HCT116 (cell line): ENCODE measurements at regions not wholly inside any gene's neighbourhood (a gene's known extent, or its start where the extent isn't known, plus 50 kb on each side); places are given as distances from the start of the nearest gene placed in this dataset.

ENCODE experiments used
- ATAC-seq: fragments of 200-7000 bp; cut with Tn5 transposase; 2 replicates; pipeline ENCODE4 v1.9.1; 2020; ENCODE audit warnings: mild to moderate bottlenecking, moderate library complexity
- BruUV-seq: library from RNA; stranded (reverse); fragments of 400-500 nt; replicated peaks from 2 replicates; lab custom pipeline; 2021; lab: Mats Ljungman, UMichigan
- CTCF ChIA-PET: fragments of 300-600 bp; sonication (Branson Sonifier 250); formaldehyde crosslinking; loops from one replicate; lab custom pipeline; 2021; ENCODE audit warnings: antibody characterized with exemption; lab: Charles Lee
- POLR2A ChIA-PET: fragments of 300-600, 350-600 bp; sonication (Branson Sonifier 250); formaldehyde crosslinking; loops from one replicate; lab custom pipeline; 2021; ENCODE audit warnings: antibody characterized with exemption; lab: Charles Lee
- RAD21 ChIA-PET, 2 experiments: fragments of 300-600 bp; sonication (Branson Sonifier 250); formaldehyde crosslinking; loops; one replicate each; lab custom pipeline; 2023; ENCODE audit warnings: low total read pairs in 2 of 2; ENCODE audit not compliant: uncharacterized antibody in 2 of 2, unreplicated experiment in 2 of 2, low non-redundant PET in 1 of 2; lab: Charles Lee
- DNase-seq: peaks from one replicate; pipeline ENCODE4 v3.0.0-alpha.2; 2010; ENCODE audit warnings: low read depth, low spot score
- H2AFZ ChIP-seq: fragments of 200-600 bp; shearing (Covaris generic), sonication (generic); 2 replicates; pipeline ENCODE4 v1.6.1; 2017; ENCODE audit warnings: low read depth, mixed run types, mixed read lengths, antibody characterized with exemption, low read length; ENCODE audit not compliant: poor library complexity, severe bottlenecking
- H3K27ac ChIP-seq: 2 replicates; pipeline ENCODE4 v1.5.1; 2012; ENCODE audit warnings: low read depth, low read length
- H3K27me3 ChIP-seq: fragments of 200-600 bp; sonication (generic); 2 replicates; pipeline ENCODE4 v1.6.1; 2016; ENCODE audit warnings: mixed run types, low read length, mixed read lengths; ENCODE audit not compliant: insufficient read depth
- H3K36me3 ChIP-seq, 2 experiments: fragments of 200-500 bp in 1 of 2; fragments of 200-600 bp in 1 of 2; sonication (Bioruptor generic) in 1 of 2; sonication (generic) in 1 of 2; 2 replicates each; pipeline versions ENCODE4 v1.5.1 to v1.6.1; 2014 to 2016; ENCODE audit warnings: low read length in 2 of 2, inconsistent platforms in 1 of 2, mixed read lengths in 1 of 2, mixed run types in 1 of 2; ENCODE audit not compliant: insufficient read depth in 2 of 2, control insufficient read depth in 1 of 2
- H3K4me1 ChIP-seq, 2 experiments: fragments of 200-600 bp in 1 of 2; sonication (generic) in 1 of 2; 2 replicates each; pipeline versions ENCODE4 v1.5.1 to v1.6.1; 2012 to 2017; ENCODE audit warnings: low read length in 2 of 2, inconsistent platforms in 1 of 2, mild to moderate bottlenecking in 1 of 2, mixed read lengths in 1 of 2, mixed run types in 1 of 2, moderate library complexity in 1 of 2; ENCODE audit not compliant: insufficient read depth in 2 of 2, control insufficient read depth in 1 of 2
- H3K4me2 ChIP-seq: fragments of 200-600 bp; sonication (generic); 2 replicates; pipeline ENCODE4 v1.6.1; 2017; ENCODE audit warnings: mixed run types, low read length, mixed read lengths
- H3K4me3 ChIP-seq, 2 experiments: fragments of 200-600 bp in 1 of 2; sonication (generic) in 1 of 2; replicated peaks in 1 of 2; 2 replicates each; pipeline ENCODE4 v1.5.1; 2011 to 2016; ENCODE audit warnings: low read length in 2 of 2, control low read depth in 1 of 2, low read depth in 1 of 2, mild to moderate bottlenecking in 1 of 2, mixed read lengths in 1 of 2, mixed run types in 1 of 2
- H3K79me2 ChIP-seq: fragments of 200-600 bp; sonication (generic); 2 replicates; pipeline ENCODE4 v1.6.1; 2017; ENCODE audit warnings: mild to moderate bottlenecking, mixed run types, low read length, moderate library complexity, mixed read lengths; ENCODE audit not compliant: insufficient read depth
- H3K9ac ChIP-seq: fragments of 200-600 bp; sonication (generic); 2 replicates; pipeline ENCODE4 v1.6.1; 2016; ENCODE audit warnings: low read length, mixed read lengths
- H3K9me2 ChIP-seq: fragments of 200-600 bp; sonication (generic), shearing (Covaris generic); 2 replicates; pipeline ENCODE4 v1.6.1; 2017; ENCODE audit warnings: mixed run types, mild to moderate bottlenecking, moderate library complexity; ENCODE audit not compliant: insufficient read depth
- H3K9me3 ChIP-seq, 2 experiments: fragments of 200-500 bp in 1 of 2; fragments of 200-600 bp in 1 of 2; sonication (Bioruptor generic) in 1 of 2; sonication (generic) in 1 of 2; 2 replicates each; pipeline ENCODE4 v1.6.1; 2014 to 2017; ENCODE audit warnings: low read length in 2 of 2, mixed read lengths in 2 of 2, inconsistent platforms in 1 of 2, low read depth in 1 of 2, mild to moderate bottlenecking in 1 of 2, mixed run types in 1 of 2, moderate library complexity in 1 of 2; ENCODE audit not compliant: control insufficient read depth in 1 of 2, insufficient read depth in 1 of 2
- H4K20me1 ChIP-seq: fragments of 200-600 bp; sonication (generic), shearing (Covaris generic); 2 replicates; pipeline ENCODE4 v1.6.1; 2017; ENCODE audit warnings: mixed run types, mild to moderate bottlenecking, moderate library complexity; ENCODE audit not compliant: insufficient read depth
- ATF3 ChIP-seq: IDR thresholded peaks from 2 replicates; pipeline ENCODE4 v1.6.1; 2012
- CBX3 ChIP-seq: IDR thresholded peaks from 2 replicates; pipeline ENCODE4 v1.6.1; 2012; ENCODE audit warnings: low read depth
- EGR1 ChIP-seq: IDR thresholded peaks from 2 replicates; pipeline ENCODE4 v1.6.1; 2012; ENCODE audit warnings: low read depth
- ELF1 ChIP-seq: IDR thresholded peaks from 2 replicates; pipeline ENCODE4 v1.6.1; 2012; ENCODE audit warnings: low read depth, borderline replicate concordance
- EZH2phosphoT487 ChIP-seq: fragments of 200-600 bp; IDR thresholded peaks from 2 replicates; pipeline ENCODE4 v1.6.1; 2018; ENCODE audit warnings: antibody characterized with exemption, borderline replicate concordance
- FOSL1 ChIP-seq: IDR thresholded peaks from 2 replicates; pipeline ENCODE4 v1.6.1; 2012; ENCODE audit warnings: low read depth
- JUND ChIP-seq: IDR thresholded peaks from 2 replicates; pipeline ENCODE4 v1.6.1; 2012
- POLR2A ChIP-seq: IDR thresholded peaks from 2 replicates; pipeline ENCODE4 v1.7.0; 2011; ENCODE audit warnings: borderline replicate concordance; ENCODE audit not compliant: insufficient read depth, insufficient read length; ENCODE audit errors: extremely low read depth
- POLR2AphosphoS5 ChIP-seq: IDR thresholded peaks from 2 replicates; pipeline ENCODE4 v1.6.1; 2011; ENCODE audit warnings: mild to moderate bottlenecking, low read depth, low read length, moderate library complexity
- SP1 ChIP-seq: IDR thresholded peaks from 2 replicates; pipeline ENCODE4 v1.6.1; 2012; ENCODE audit warnings: low read depth
- SRF ChIP-seq: IDR thresholded peaks from 2 replicates; pipeline ENCODE4 v1.6.1; 2012; ENCODE audit warnings: low read depth
- YY1 ChIP-seq: IDR thresholded peaks from 2 replicates; pipeline ENCODE4 v1.6.1; 2011; ENCODE audit warnings: low read length, low read depth, moderate library complexity, mild to moderate bottlenecking; ENCODE audit not compliant: insufficient replicate concordance; ENCODE audit errors: extremely low read depth
- ZBTB33 ChIP-seq: IDR thresholded peaks from 2 replicates; pipeline ENCODE4 v1.6.1; 2011; ENCODE audit warnings: mild to moderate bottlenecking, low read length, moderate library complexity; ENCODE audit not compliant: insufficient replicate concordance; ENCODE audit errors: extremely low read depth
- ZNF274 ChIP-seq: fragments of 200-500 bp; sonication (Bioruptor generic); IDR thresholded peaks from 2 replicates; pipeline ENCODE4 v1.6.1; 2014; ENCODE audit warnings: mild to moderate bottlenecking, low read depth, low read length, inconsistent platforms
- intact Hi-C: fragments of 100-400 bp; cut with micrococcal nuclease; formaldehyde crosslinking; loops from 2 replicates; pipeline ENCODE4 v1.10.0; 2022
- TF ChIP-seq, protein P1 (sequence below), 3 experiments: fragments of 200-600 bp in 1 of 3; sonication (generic) in 1 of 3; IDR thresholded peaks in 2 of 3; conservative IDR thresholded peaks in 1 of 3; 2 replicates each; pipeline ENCODE4 v1.5.1; 2012 to 2017; ENCODE audit warnings: low read depth in 2 of 3, low read length in 2 of 3, antibody characterized with exemption in 1 of 3, borderline replicate concordance in 1 of 3, control low read depth in 1 of 3, mild to moderate bottlenecking in 1 of 3, mixed read lengths in 1 of 3, mixed run types in 1 of 3, moderate library complexity in 1 of 3; ENCODE audit not compliant: insufficient read depth in 1 of 3

- no peak for TF ChIP-seq ATF3
- TF ChIP-seq YY1 = no peak
- TF ChIP-seq ZNF274 = no peak
- no peak for TF ChIP-seq ELF1
- no peak for TF ChIP-seq EZH2phosphoT487
Observed at GRCh38 chr18:14921031-14921430, 173.1 kb downstream of the ANKRD30B start (continued).

DNA sequence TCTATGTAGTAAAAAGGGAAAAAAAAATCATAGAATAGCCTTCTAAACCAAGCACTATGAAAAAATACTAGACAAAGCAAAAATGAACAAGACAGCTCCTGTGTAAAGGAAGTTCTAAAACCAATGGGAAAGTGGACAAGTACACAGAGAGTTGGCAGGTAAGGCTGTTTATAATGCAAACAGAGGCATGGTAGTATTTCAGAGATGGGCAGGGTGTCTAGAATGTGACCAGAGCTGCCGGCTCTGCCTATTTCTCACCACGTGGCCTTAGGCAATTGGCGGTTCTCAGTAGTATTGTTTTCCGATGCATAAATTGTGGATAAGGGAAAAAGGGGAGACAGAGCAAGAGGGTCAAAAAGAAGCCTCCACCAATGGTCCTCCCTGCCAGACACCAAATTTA is 173.6 kb downstream of the ANKRD30B start:
- H3K9me2 ChIP-seq = no peaks in the 10 kb centered on the region
- no peaks in the 10 kb centered on the region for H3K36me3 ChIP-seq
- no peak for DNase-seq
- RAD21 ChIA-PET = no interaction called here
- H3K9ac ChIP-seq = no peak overlapping the region
- no peak overlapping the region for H3K27ac ChIP-seq
- TF ChIP-seq EGR1 (no peak), POLR2AphosphoS5 (no peak)
- TF ChIP-seq, all 23 proteins: peak for 0
- Histone ChIP-seq H2AFZ (no peak overlapping the region), H3K4me1 (no peaks in the 10 kb centered on the region), H3K9me3 (peaks cover 14 to 40% of the 10 kb centered on the region in 2 experiments; a peak in 2 of 4 replicates), H3K79me2 (no peaks in the 10 kb centered on the region), H3K4me2 (no peak overlapping the region), H4K20me1 (no peaks in the 10 kb centered on the region), H3K4me3 (no peak overlapping the region), H3K27me3 (no peaks in the 10 kb centered on the region)
- ChIA-PET CTCF (no interaction called here), POLR2A (no interaction called here)
- intact Hi-C loops = no loop called here
- ATAC-seq = no peak
- BruUV-seq = no TSS peak

- intact Hi-C loops = no loop called here
- no peak for ATAC-seq
- Histone ChIP-seq H3K9ac (no peak overlapping the region), H3K36me3 (no peaks in the 10 kb centered on the region), H4K20me1 (no peaks in the 10 kb centered on the region), H3K27ac (no peak overlapping the region), H3K79me2 (no peaks in the 10 kb centered on the region), H3K4me2 (no peak overlapping the region), H2AFZ (no peak overlapping the region), H3K4me1 (no peaks in the 10 kb centered on the region), H3K9me2 (no peaks in the 10 kb centered on the region), H3K27me3 (no peaks in the 10 kb centered on the region), H3K4me3 (no peak overlapping the region), H3K9me3 (peaks cover 14 to 40% of the 10 kb centered on the region in 2 experiments; a peak in 2 of 4 replicates)
- no TSS peak for BruUV-seq
- DNase-seq = no peak
- RAD21 ChIA-PET = no interaction called here
- POLR2A ChIA-PET = no interaction called here
- CTCF ChIA-PET = no interaction called here
- TF ChIP-seq, protein P1, sequence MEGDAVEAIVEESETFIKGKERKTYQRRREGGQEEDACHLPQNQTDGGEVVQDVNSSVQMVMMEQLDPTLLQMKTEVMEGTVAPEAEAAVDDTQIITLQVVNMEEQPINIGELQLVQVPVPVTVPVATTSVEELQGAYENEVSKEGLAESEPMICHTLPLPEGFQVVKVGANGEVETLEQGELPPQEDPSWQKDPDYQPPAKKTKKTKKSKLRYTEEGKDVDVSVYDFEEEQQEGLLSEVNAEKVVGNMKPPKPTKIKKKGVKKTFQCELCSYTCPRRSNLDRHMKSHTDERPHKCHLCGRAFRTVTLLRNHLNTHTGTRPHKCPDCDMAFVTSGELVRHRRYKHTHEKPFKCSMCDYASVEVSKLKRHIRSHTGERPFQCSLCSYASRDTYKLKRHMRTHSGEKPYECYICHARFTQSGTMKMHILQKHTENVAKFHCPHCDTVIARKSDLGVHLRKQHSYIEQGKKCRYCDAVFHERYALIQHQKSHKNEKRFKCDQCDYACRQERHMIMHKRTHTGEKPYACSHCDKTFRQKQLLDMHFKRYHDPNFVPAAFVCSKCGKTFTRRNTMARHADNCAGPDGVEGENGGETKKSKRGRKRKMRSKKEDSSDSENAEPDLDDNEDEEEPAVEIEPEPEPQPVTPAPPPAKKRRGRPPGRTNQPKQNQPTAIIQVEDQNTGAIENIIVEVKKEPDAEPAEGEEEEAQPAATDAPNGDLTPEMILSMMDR (IDR thresholded peaks at IDR 0.05 in 2 of 3, conservative IDR thresholded peaks at IDR 0.05 in 1 of 3; ENCODE audit: borderline replicate concordance in 1 of 3, insufficient read depth in 1 of 3, low read depth in 2 of 3, low read length in 2 of 3) = no peak
- TF ChIP-seq EZH2phosphoT487 (no peak), ELF1 (no peak), SRF (no peak), ZNF274 (no peak), JUND (no peak), CBX3 (no peak), ATF3 (no peak), EGR1 (no peak), SP1 (no peak), FOSL1 (no peak), POLR2A (no peak), ZBTB33 (no peak)
Observed at GRCh38 chr18:14922031-14922430, 174.1 kb downstream of the ANKRD30B start.
